Liver (tissue), 3 donors: ENCODE measurements at regions not wholly inside any gene's neighbourhood (a gene's known extent, or its start where the extent isn't known, plus 50 kb on each side); places are given as distances from the start of the nearest gene placed in this dataset.

Source experiments
- HNF4G ChIP-seq: IDR thresholded peaks from 2 replicates; pipeline ENCODE4 v1.6.1; 2016; ENCODE audit warnings: antibody characterized with exemption
- JUND ChIP-seq, 2 donors: IDR thresholded peaks; 2 replicates each; pipeline ENCODE4 v1.6.1; 2016; ENCODE audit warnings: antibody characterized with exemption in 2 of 2
- RAD21 ChIP-seq, 2 donors: IDR thresholded peaks; 2 replicates each; pipeline ENCODE4 v1.6.1; 2016; ENCODE audit warnings: antibody characterized with exemption in 2 of 2, mild to moderate bottlenecking in 2 of 2
- YY1 ChIP-seq: IDR thresholded peaks from 2 replicates; pipeline ENCODE4 v1.6.1; 2016; ENCODE audit warnings: antibody characterized with exemption, mild to moderate bottlenecking
- TF ChIP-seq, protein P1 (sequence below): fragments of 150-350 bp; IDR thresholded peaks from 2 replicates; pipeline ENCODE4 v1.5.1; 2017; ENCODE audit warnings: improper control_type of control experiment, low read depth, low read length; ENCODE audit not compliant: missing input control
- TF ChIP-seq, protein P2 (sequence below): IDR thresholded peaks from 2 replicates; pipeline ENCODE4 v1.6.1; 2016; ENCODE audit warnings: antibody characterized with exemption
- donor health status: healthy.
- donor health status: healthy.

DNA sequence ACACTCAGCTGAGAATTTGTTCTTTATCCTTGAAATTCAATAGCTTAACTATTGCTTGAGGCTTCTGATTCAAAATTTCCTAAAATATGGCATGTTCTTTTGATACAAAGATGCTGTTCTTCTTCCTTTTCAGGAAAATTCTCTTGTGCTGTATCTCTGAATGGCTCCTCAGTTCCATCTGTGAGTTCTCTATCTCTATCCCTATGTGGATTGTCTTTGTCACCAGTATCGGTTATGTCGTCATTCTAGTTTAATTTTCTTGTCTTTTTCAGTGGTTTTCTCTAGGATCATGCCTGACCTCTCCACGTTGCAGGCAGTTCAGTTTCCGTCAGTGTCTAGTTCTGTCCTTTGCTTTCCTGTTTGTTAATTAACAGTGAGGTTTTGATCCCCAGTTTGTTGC is 104.6 kb upstream of the GJB6 start:
- TF ChIP-seq, protein P1, sequence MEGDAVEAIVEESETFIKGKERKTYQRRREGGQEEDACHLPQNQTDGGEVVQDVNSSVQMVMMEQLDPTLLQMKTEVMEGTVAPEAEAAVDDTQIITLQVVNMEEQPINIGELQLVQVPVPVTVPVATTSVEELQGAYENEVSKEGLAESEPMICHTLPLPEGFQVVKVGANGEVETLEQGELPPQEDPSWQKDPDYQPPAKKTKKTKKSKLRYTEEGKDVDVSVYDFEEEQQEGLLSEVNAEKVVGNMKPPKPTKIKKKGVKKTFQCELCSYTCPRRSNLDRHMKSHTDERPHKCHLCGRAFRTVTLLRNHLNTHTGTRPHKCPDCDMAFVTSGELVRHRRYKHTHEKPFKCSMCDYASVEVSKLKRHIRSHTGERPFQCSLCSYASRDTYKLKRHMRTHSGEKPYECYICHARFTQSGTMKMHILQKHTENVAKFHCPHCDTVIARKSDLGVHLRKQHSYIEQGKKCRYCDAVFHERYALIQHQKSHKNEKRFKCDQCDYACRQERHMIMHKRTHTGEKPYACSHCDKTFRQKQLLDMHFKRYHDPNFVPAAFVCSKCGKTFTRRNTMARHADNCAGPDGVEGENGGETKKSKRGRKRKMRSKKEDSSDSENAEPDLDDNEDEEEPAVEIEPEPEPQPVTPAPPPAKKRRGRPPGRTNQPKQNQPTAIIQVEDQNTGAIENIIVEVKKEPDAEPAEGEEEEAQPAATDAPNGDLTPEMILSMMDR = no peak
- TF ChIP-seq RAD21 (IDR thresholded peaks at IDR 0.05) (no peak), YY1 (no peak), HNF4G (no peak), JUND (IDR thresholded peaks at IDR 0.05) (no peak)
- TF ChIP-seq, protein P2, sequence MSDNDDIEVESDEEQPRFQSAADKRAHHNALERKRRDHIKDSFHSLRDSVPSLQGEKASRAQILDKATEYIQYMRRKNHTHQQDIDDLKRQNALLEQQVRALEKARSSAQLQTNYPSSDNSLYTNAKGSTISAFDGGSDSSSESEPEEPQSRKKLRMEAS = no peak
